ENCODE measurements at regions not wholly inside any gene's neighbourhood (a gene's known extent, or its start where the extent isn't known, plus 50 kb on each side); places are given as distances from the start of the nearest gene placed in this dataset.
"Not testable (repeated sequence)": the region's sequence is repeated elsewhere in the genome, so short reads cannot be mapped to it uniquely, and the experiment has no call there.

- DNase-seq = no peak
These were observed 177.1 kb upstream of the ARID1B start for GRCh38 chr6:156599978-156600590.

GRCh38 chr6:156599366-156599765 is 177.8 kb upstream of the ARID1B start:
- DNase-seq = no peak

- DNase-seq = no peak
These were observed 178.4 kb upstream of the ARID1B start for GRCh38 chr6:156598855-156599180.

GRCh38 chr6:156598071-156598854 is 178.9 kb upstream of the ARID1B start:
- DNase-seq = no peak

GRCh38 chr6:156597095-156597494 is 180.1 kb upstream of the ARID1B start:
- DNase-seq = no peak

- no peak for DNase-seq
These were observed 181.7 kb upstream of the ARID1B start for GRCh38 chr6:156595476-156595875.

GRCh38 chr6:156593893-156594292 is 183.3 kb upstream of the ARID1B start:
- no peak for DNase-seq

- DNase-seq = no peak
These were observed 184.1 kb upstream of the ARID1B start for GRCh38 chr6:156593127-156593526.

GRCh38 chr6:156590482-156590881 is 186.7 kb upstream of the ARID1B start:
- no peak for DNase-seq

GRCh38 chr6:156589281-156589680 is 187.9 kb upstream of the ARID1B start:
- no peak for DNase-seq

- no peak for DNase-seq
These were observed 189.4 kb upstream of the ARID1B start for GRCh38 chr6:156587751-156588301.

GRCh38 chr6:156587071-156587470 is 190.1 kb upstream of the ARID1B start:
- no peak for DNase-seq

- DNase-seq = no peak
These were observed 191.3 kb upstream of the ARID1B start for GRCh38 chr6:156585859-156586258.

GRCh38 chr6:156584121-156584520 is 193.1 kb upstream of the ARID1B start:
- DNase-seq = not testable (repeated sequence)

GRCh38 chr6:156583083-156583482 is 194.1 kb upstream of the ARID1B start:
- DNase-seq = no peak

GRCh38 chr6:156582509-156582992 is 194.6 kb upstream of the ARID1B start:
- no peak for DNase-seq

- no peak for DNase-seq
These were observed 197.6 kb upstream of the ARID1B start for GRCh38 chr6:156579564-156579963.

GRCh38 chr6:156577749-156578148 is 199.4 kb upstream of the ARID1B start:
- DNase-seq = no peak

GRCh38 chr6:156575361-156575760 is 201.8 kb upstream of the ARID1B start:
- DNase-seq = no peak

GRCh38 chr6:156564807-156565149 is 212.4 kb upstream of the ARID1B start:
- DNase-seq = no peak

GRCh38 chr6:156564127-156564806 is 212.9 kb upstream of the ARID1B start:
- peak in 1 of 2 experiments; percentile 35 for DNase-seq

GRCh38 chr6:156563714-156564113 is 213.5 kb upstream of the ARID1B start:
- DNase-seq = no peak

GRCh38 chr6:156562636-156563035 is 214.5 kb upstream of the ARID1B start:
- no peak for DNase-seq

GRCh38 chr6:156562019-156562418 is 215.2 kb upstream of the ARID1B start:
- DNase-seq = no peak

Data from SW 1271 (cell line).